IMR-90 (cell line): ENCODE measurements at regions not wholly inside any gene's neighbourhood (a gene's known extent, or its start where the extent isn't known, plus 50 kb on each side); places are given as distances from the start of the nearest gene placed in this dataset.

ENCODE experiments used
- ATAC-seq: fragments of 200-7000 bp; cut with Tn5 transposase; 2 replicates; pipeline ENCODE4 v1.9.1; 2020; ENCODE audit warnings: low read depth, mild to moderate bottlenecking, moderate library complexity
- BruUV-seq: library from RNA; stranded (reverse); fragments of 400-500 nt; replicated peaks from 2 replicates; lab custom pipeline; 2021; lab: Mats Ljungman, UMichigan
- CTCF ChIA-PET: fragments of 300-600 bp; formaldehyde crosslinking; extraction: SDS; loops from one replicate; lab custom pipeline; 2021; ENCODE audit warnings: antibody characterized with exemption; lab: Yijun Ruan, JAX
- POLR2A ChIA-PET: fragments of 300-600 bp; sonication (Branson Sonifier 250); formaldehyde crosslinking; loops from one replicate; lab custom pipeline; 2022; ENCODE audit warnings: antibody characterized with exemption; ENCODE audit not compliant: unreplicated experiment; lab: Charles Lee
- DNase-seq: peaks from one replicate; pipeline ENCODE4 v3.0.0; 2013
- H2AFZ ChIP-seq: replicated peaks from 2 replicates; pipeline ENCODE3; 2013; ENCODE audit warnings: low read length, mild to moderate bottlenecking; ENCODE audit not compliant: poor library complexity
- H2AK5ac ChIP-seq: 2 replicates; pipeline ENCODE4 v1.6.1; 2013; ENCODE audit warnings: low read depth, low read length, inconsistent platforms
- H2AK9ac ChIP-seq: replicated peaks from 2 replicates; pipeline ENCODE3; 2013; ENCODE audit warnings: mild to moderate bottlenecking, low read depth, low read length, moderate library complexity; ENCODE audit not compliant: poor library complexity
- H2BK120ac ChIP-seq: 2 replicates; pipeline ENCODE4 v1.6.1; 2013; ENCODE audit warnings: low read depth, low read length, inconsistent platforms
- H2BK15ac ChIP-seq: 3 replicates; pipeline ENCODE4 v1.6.1; 2013; ENCODE audit warnings: low read depth, low read length, inconsistent platforms
- H2BK20ac ChIP-seq: 2 replicates; pipeline ENCODE4 v1.6.1; 2013; ENCODE audit warnings: low read depth, mild to moderate bottlenecking, inconsistent platforms, low read length, moderate library complexity
- H2BK5ac ChIP-seq: 2 replicates; pipeline ENCODE4 v1.6.1; 2013; ENCODE audit warnings: mild to moderate bottlenecking, low read depth, low read length, inconsistent platforms; ENCODE audit not compliant: poor library complexity, severe bottlenecking
- H3K14ac ChIP-seq: replicated peaks from 2 replicates; pipeline ENCODE4 v1.6.1; 2013; ENCODE audit warnings: low read depth, low read length, inconsistent platforms
- H3K18ac ChIP-seq: 2 replicates; pipeline ENCODE4 v1.6.1; 2013; ENCODE audit warnings: low read depth, low read length, control low read depth
- H3K23ac ChIP-seq: 2 replicates; pipeline ENCODE4 v1.6.1; 2013; ENCODE audit warnings: low read depth, low read length, inconsistent platforms
- H3K27ac ChIP-seq: 2 replicates; pipeline ENCODE4 v1.5.1; 2013; ENCODE audit warnings: mild to moderate bottlenecking, control low read depth, low read length; ENCODE audit not compliant: insufficient read depth
- H3K27me3 ChIP-seq: 2 replicates; pipeline ENCODE4 v1.6.1; 2013; ENCODE audit warnings: low read length; ENCODE audit not compliant: control insufficient read depth, insufficient read depth
- H3K36me3 ChIP-seq: 2 replicates; pipeline ENCODE4 v1.6.1; 2013; ENCODE audit warnings: low read length, mixed read lengths; ENCODE audit not compliant: control insufficient read depth, insufficient read depth
- H3K4ac ChIP-seq: 2 replicates; pipeline ENCODE4 v1.6.1; 2013; ENCODE audit warnings: low read depth, low read length, inconsistent platforms
- H3K4me1 ChIP-seq: 2 replicates; pipeline ENCODE4 v1.6.1; 2013; ENCODE audit warnings: low read length, mixed read lengths; ENCODE audit not compliant: control insufficient read depth, insufficient read depth
- H3K4me2 ChIP-seq: 2 replicates; pipeline ENCODE4 v1.6.1; 2013; ENCODE audit warnings: low read depth, mild to moderate bottlenecking, control low read depth, low read length, moderate library complexity
- H3K4me3 ChIP-seq: 2 replicates; pipeline ENCODE4 v1.5.1; 2013; ENCODE audit warnings: low read depth, mild to moderate bottlenecking, control low read depth, low read length, moderate library complexity; ENCODE audit not compliant: insufficient read depth
- H3K56ac ChIP-seq: 2 replicates; pipeline ENCODE4 v1.6.1; 2013; ENCODE audit warnings: low read length, inconsistent platforms; ENCODE audit not compliant: insufficient read depth; ENCODE audit errors: extremely low read depth
- H3K79me1 ChIP-seq, 2 experiments: 2 replicates each; pipeline ENCODE4 v1.6.1; 2013; ENCODE audit warnings: low read length in 2 of 2, inconsistent platforms in 1 of 2, low read depth in 1 of 2
- H3K9ac ChIP-seq: 2 replicates; pipeline ENCODE4 v1.6.1; 2013; ENCODE audit warnings: low read depth, low read length, control low read depth
- H3K9me1 ChIP-seq: 2 replicates; pipeline ENCODE4 v1.6.1; 2013; ENCODE audit warnings: low read length, inconsistent platforms; ENCODE audit not compliant: insufficient read depth
- H3K9me3 ChIP-seq: 2 replicates; pipeline ENCODE4 v1.6.1; 2013; ENCODE audit warnings: low read length; ENCODE audit not compliant: control insufficient read depth, insufficient read depth
- H4K20me1 ChIP-seq: 2 replicates; pipeline ENCODE4 v1.6.1; 2013; ENCODE audit warnings: low read length, inconsistent platforms; ENCODE audit not compliant: insufficient read depth
- H4K5ac ChIP-seq: 2 replicates; pipeline ENCODE4 v1.6.1; 2013; ENCODE audit warnings: mild to moderate bottlenecking, low read depth, low read length, control low read depth
- H4K8ac ChIP-seq, 2 experiments: 2 replicates each; pipeline ENCODE4 v1.6.1; 2013; ENCODE audit warnings: low read depth in 2 of 2, low read length in 2 of 2, control low read depth in 1 of 2, inconsistent platforms in 1 of 2
- H4K91ac ChIP-seq: 2 replicates; pipeline ENCODE4 v1.6.1; 2013; ENCODE audit warnings: low read depth, low read length, inconsistent platforms; ENCODE audit not compliant: insufficient read depth
- BHLHE40 ChIP-seq: fragments of 150-350 bp; IDR thresholded peaks from 2 replicates; pipeline ENCODE4 v1.6.1; 2016; ENCODE audit warnings: mild to moderate bottlenecking, low read depth, low read length
- CHD1 ChIP-seq: IDR thresholded peaks from 2 replicates; pipeline ENCODE4 v1.6.1; 2012; ENCODE audit warnings: low read depth, low read length, improper control_type of control experiment
- FOS ChIP-seq: fragments of 150-350 bp; IDR thresholded peaks from 2 replicates; pipeline ENCODE4 v1.6.1; 2016; ENCODE audit warnings: low read depth, low read length
- MAZ ChIP-seq: IDR thresholded peaks from 2 replicates; pipeline ENCODE4 v1.6.1; 2012; ENCODE audit warnings: low read depth, mild to moderate bottlenecking, low read length, improper control_type of control experiment, moderate library complexity, borderline replicate concordance
- MXI1 ChIP-seq: IDR thresholded peaks from 2 replicates; pipeline ENCODE4 v1.6.1; 2012; ENCODE audit warnings: low read depth, mild to moderate bottlenecking, low read length, moderate library complexity, borderline replicate concordance
- NFE2L2 ChIP-seq: fragments of 150-350 bp; IDR thresholded peaks from 2 replicates; pipeline ENCODE4 v1.6.1; 2016; ENCODE audit warnings: low read depth, mild to moderate bottlenecking, low read length
- RCOR1 ChIP-seq: IDR thresholded peaks from 2 replicates; pipeline ENCODE4 v1.6.1; 2012; ENCODE audit warnings: mild to moderate bottlenecking, low read length, improper control_type of control experiment; ENCODE audit not compliant: insufficient replicate concordance
- SMC3 ChIP-seq: fragments of 150-350 bp; IDR thresholded peaks from 2 replicates; pipeline ENCODE4 v1.6.1; 2016; ENCODE audit warnings: low read depth, mild to moderate bottlenecking, antibody characterized with exemption, low read length, moderate library complexity
- WGBS, 2 experiments: methylation state at CpG; one replicate each; pipeline versions ENCODE4 v1.1.5 to v1.1.7; 2013; ENCODE audit warnings: missing lambda C conversion rate in 2 of 2; ENCODE audit not compliant: insufficient read length in 1 of 2; ENCODE audit errors: extremely low coverage in 2 of 2; 5-methylcytosine and 5-hydroxymethylcytosine counted together
- dilution Hi-C: fragments of 300-500 bp; cut with HindIII; formaldehyde crosslinking; loops from one replicate; pipeline ENCODE4 v1.14.3; 2018; ENCODE audit warnings: low sequenced_read_pairs; ENCODE audit not compliant: unreplicated experiment
- in situ Hi-C: fragments of 300-500 bp; cut with MboI; formaldehyde crosslinking; loops from 3 replicates; pipeline ENCODE4 v1.14.3; 2019; ENCODE audit warnings: low sequenced_read_pairs, inconsistent platforms, mixed read lengths
- intact Hi-C: fragments of 100-400 bp; cut with micrococcal nuclease; formaldehyde crosslinking; loops from 2 replicates; pipeline ENCODE4 v1.10.0; 2022

DNA sequence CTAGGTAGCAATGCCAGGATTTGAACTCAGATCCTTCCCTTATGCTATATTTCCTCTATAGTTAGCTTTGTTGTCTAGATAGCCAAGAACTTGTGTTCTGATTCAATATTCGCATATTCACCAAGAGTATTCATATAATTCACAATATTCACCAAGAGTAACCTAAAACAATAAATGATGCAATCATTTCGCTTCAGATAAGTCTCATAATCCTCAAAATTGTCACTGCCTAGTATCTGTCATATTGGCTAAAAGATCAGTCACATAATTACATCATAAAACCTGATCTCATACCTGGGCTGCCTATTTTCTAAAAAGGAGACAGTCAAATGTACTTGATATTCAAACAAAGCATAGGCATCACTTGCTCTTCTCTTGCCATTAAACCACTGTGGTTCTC, 199.7 kb upstream of the CPEB2 start:
- no peak for DNase-seq
- no CpG with 5 or more reads among the region's 2 CpGs for WGBS, 2 experiments
- CTCF ChIA-PET, result no interaction called here
- Histone ChIP-seq H3K23ac (no peak overlapping the region), H3K4ac (no peak overlapping the region), H3K79me1 (no peaks in the 10 kb centered on the region), H4K5ac (no peak overlapping the region), H4K91ac (no peak overlapping the region), H4K8ac (no peak overlapping the region), H3K4me3 (no peak overlapping the region), H3K4me2 (no peak overlapping the region), H3K14ac (no peak overlapping the region), H3K27me3 (no peaks in the 10 kb centered on the region), H3K27ac (no peak overlapping the region), H4K20me1 (no peaks in the 10 kb centered on the region), H3K18ac (no peak overlapping the region), H2AK5ac (no peak overlapping the region), H2BK120ac (no peak overlapping the region), H3K9ac (no peak overlapping the region), H2BK20ac (no peak overlapping the region), H3K56ac (no peak overlapping the region), H2BK15ac (no peak overlapping the region), H3K4me1 (no peaks in the 10 kb centered on the region), H3K36me3 (no peaks in the 10 kb centered on the region), H3K9me3 (peaks cover 2% of the 10 kb centered on the region; the same call in 1 of the 2 replicates), H2AFZ (no peak overlapping the region), H2BK5ac (no peak overlapping the region), H3K9me1 (no peaks in the 10 kb centered on the region), H2AK9ac (no peak overlapping the region)
- BruUV-seq, result no TSS peak
- dilution Hi-C loops, result no loop called here
- ATAC-seq, result no peak
- POLR2A ChIA-PET, result no interaction called here
- TF ChIP-seq SMC3 (no peak), MXI1 (no peak), BHLHE40 (no peak), FOS (no peak), RCOR1 (no peak), NFE2L2 (no peak), CHD1 (no peak), MAZ (no peak)
- intact Hi-C loops, result no loop called here
- in situ Hi-C loops, result no loop called here
